Small intestine (tissue), 7 donors: ENCODE measurements at regions not wholly inside any gene's neighbourhood (a gene's known extent, or its start where the extent isn't known, plus 50 kb on each side); places are given as distances from the start of the nearest gene placed in this dataset.

Experiments used
- DNase-seq, 2 donors: peaks; one replicate each; pipeline versions ENCODE4 v3.0.0 to v3.0.0-alpha.2; 2013
- FAIRE-seq: peaks from 2 replicates; lab custom pipeline; 2012; peaks lifted over from hg19 to GRCh38; lab: Jason Lieb, UNC
- H3K27ac ChIP-seq, 3 donors: one replicate each; pipeline ENCODE4 v1.5.1; 2013; ENCODE audit warnings: low read length in 2 of 3, mild to moderate bottlenecking in 2 of 3, control low read depth in 1 of 3, inconsistent platforms in 1 of 3, low read depth in 1 of 3, moderate library complexity in 1 of 3
- H3K27me3 ChIP-seq, 3 donors: one replicate each; pipeline ENCODE4 v1.6.1; 2013; ENCODE audit warnings: low read length in 3 of 3, inconsistent platforms in 1 of 3; ENCODE audit not compliant: control insufficient read depth in 3 of 3, insufficient read depth in 3 of 3
- H3K36me3 ChIP-seq, 3 donors: one replicate each; pipeline ENCODE4 v1.6.1; 2013; ENCODE audit warnings: low read length in 3 of 3, inconsistent platforms in 1 of 3, low read depth in 1 of 3, mild to moderate bottlenecking in 1 of 3, moderate library complexity in 1 of 3; ENCODE audit not compliant: control insufficient read depth in 3 of 3, insufficient read depth in 2 of 3
- H3K4me1 ChIP-seq, 3 donors: one replicate each; pipeline ENCODE4 v1.6.1; 2013; ENCODE audit warnings: low read length in 2 of 3, inconsistent platforms in 1 of 3, low read depth in 1 of 3, mild to moderate bottlenecking in 1 of 3, moderate library complexity in 1 of 3; ENCODE audit not compliant: control insufficient read depth in 3 of 3, insufficient read depth in 2 of 3
- H3K4me3 ChIP-seq, 3 donors: one replicate each; pipeline ENCODE4 v1.5.1; 2013; ENCODE audit warnings: low read length in 3 of 3, control low read depth in 1 of 3, inconsistent platforms in 1 of 3, low read depth in 1 of 3, mild to moderate bottlenecking in 1 of 3, moderate library complexity in 1 of 3
- H3K9me3 ChIP-seq, 2 donors: one replicate each; pipeline ENCODE4 v1.6.1; 2013; ENCODE audit warnings: low read depth in 1 of 2, low read length in 1 of 2; ENCODE audit not compliant: control insufficient read depth in 2 of 2, insufficient read depth in 1 of 2
- WGBS, 3 donors: extraction: QIAGEN DNeasy Blood & Tissue Kit; methylation state at CpG; one replicate each; pipeline ENCODE4 v1.1.7; 2013; 5-methylcytosine and 5-hydroxymethylcytosine counted together
- donor health status: healthy with polysubstance abuse.
- donor health status: control.
- donor health status: control.
- donor health status: Bipolar disorder and iron deficiency.
- donor health status: healthy.

- no peak for FAIRE-seq
Measured at GRCh38 chr14:48005986-48006385, 330.6 kb upstream of the MDGA2 start.

GRCh38 chr14:47993883-47994282 is 318.5 kb upstream of the MDGA2 start:
- H3K27me3 ChIP-seq: no peaks in the 10 kb centered on the region
- H3K36me3 ChIP-seq: no peaks in the 10 kb centered on the region
- no peaks in the 10 kb centered on the region for H3K4me1 ChIP-seq
- no peak overlapping the region for H3K27ac ChIP-seq
- no peak for FAIRE-seq
- DNase-seq: no peak
- no peaks in the 10 kb centered on the region for H3K9me3 ChIP-seq
- no peak overlapping the region for H3K4me3 ChIP-seq

More at GRCh38 chr14:48005986-48006385, 330.6 kb upstream of the MDGA2 start:
- no peak for DNase-seq
- 25 to 42% (median 28%) methylated on average over 1 of the region's 1 CpG for WGBS, 3 donors
- H3K27ac ChIP-seq: no peak overlapping the region
- H3K9me3 ChIP-seq: no peaks in the 10 kb centered on the region
- H3K4me3 ChIP-seq: no peak overlapping the region
- H3K36me3 ChIP-seq: no peaks in the 10 kb centered on the region
- no peaks in the 10 kb centered on the region for H3K4me1 ChIP-seq
- no peaks in the 10 kb centered on the region for H3K27me3 ChIP-seq

GRCh38 chr14:47988175-47988574 is 312.8 kb upstream of the MDGA2 start:
- no peak for FAIRE-seq
- H3K27me3 ChIP-seq: no peaks in the 10 kb centered on the region
- no peaks in the 10 kb centered on the region for H3K36me3 ChIP-seq
- peaks cover 0 to 1% of the 10 kb centered on the region in 2 donors for H3K9me3 ChIP-seq
- WGBS, 3 donors: 71 to 80% (median 79%) methylated on average over 2 of the region's 2 CpGs
- no peak overlapping the region for H3K4me3 ChIP-seq
- H3K27ac ChIP-seq: no peak overlapping the region
- H3K4me1 ChIP-seq: no peaks in the 10 kb centered on the region
- no peak for DNase-seq

- DNase-seq (no peak), FAIRE-seq (no peak)
- no peaks in the 10 kb centered on the region for H3K9me3 ChIP-seq
Measured at GRCh38 chr14:47978871-47979270, 303.5 kb upstream of the MDGA2 start.

GRCh38 chr14:47976139-47976538 is 300.7 kb upstream of the MDGA2 start:
- FAIRE-seq (no peak), DNase-seq (no peak)
- Histone ChIP-seq H3K36me3 (no peaks in the 10 kb centered on the region), H3K4me1 (no peaks in the 10 kb centered on the region), H3K27ac (no peak overlapping the region), H3K9me3 (no peaks in the 10 kb centered on the region), H3K27me3 (no peaks in the 10 kb centered on the region), H3K4me3 (no peak overlapping the region)
- WGBS, 3 donors: 64 to 84% (median 64%) methylated on average over 2 of the region's 2 CpGs

More at GRCh38 chr14:47978871-47979270, 303.5 kb upstream of the MDGA2 start:
- no peaks in the 10 kb centered on the region for H3K27me3 ChIP-seq
- no peaks in the 10 kb centered on the region for H3K4me1 ChIP-seq
- H3K27ac ChIP-seq: no peak overlapping the region
- H3K4me3 ChIP-seq: no peak overlapping the region
- no peaks in the 10 kb centered on the region for H3K36me3 ChIP-seq

GRCh38 chr14:47966076-47966810 is 290.8 kb upstream of the MDGA2 start:
- Histone ChIP-seq H3K4me1 (no peaks in the 10 kb centered on the region), H3K36me3 (no peaks in the 10 kb centered on the region), H3K9me3 (no peaks in the 10 kb centered on the region), H3K27me3 (no peaks in the 10 kb centered on the region), H3K4me3 (no peak overlapping the region), H3K27ac (no peak overlapping the region)
- DNase-seq (no peak), FAIRE-seq (no peak)
- WGBS, 3 donors: 77 to 86% (median 84%) methylated on average over 2 of the region's 2 CpGs

- 76 to 83% (median 78%) methylated on average over 3 of the region's 3 CpGs for WGBS, 3 donors
- FAIRE-seq: no peak
- no peak overlapping the region for H3K27ac ChIP-seq
Measured at GRCh38 chr14:47961634-47962033, 286.2 kb upstream of the MDGA2 start.

GRCh38 chr14:47959740-47960139 is 284.3 kb upstream of the MDGA2 start:
- no peak for DNase-seq
- Histone ChIP-seq H3K9me3 (no peaks in the 10 kb centered on the region), H3K4me1 (no peaks in the 10 kb centered on the region), H3K27ac (no peak overlapping the region), H3K27me3 (no peaks in the 10 kb centered on the region), H3K4me3 (no peak overlapping the region), H3K36me3 (no peaks in the 10 kb centered on the region)
- 22 to 43% (median 33%) methylated on average over 2 of the region's 2 CpGs for WGBS, 3 donors
- no peak for FAIRE-seq

More at GRCh38 chr14:47961634-47962033, 286.2 kb upstream of the MDGA2 start:
- DNase-seq: no peak
- H3K9me3 ChIP-seq: no peaks in the 10 kb centered on the region
- H3K27me3 ChIP-seq: no peaks in the 10 kb centered on the region
- H3K4me3 ChIP-seq: no peak overlapping the region
- no peaks in the 10 kb centered on the region for H3K4me1 ChIP-seq
- H3K36me3 ChIP-seq: no peaks in the 10 kb centered on the region

- Histone ChIP-seq H3K9me3 (peaks cover 0 to 2% of the 10 kb centered on the region in 2 donors), H3K27ac (no peak overlapping the region), H3K4me3 (no peak overlapping the region), H3K27me3 (no peaks in the 10 kb centered on the region), H3K4me1 (no peaks in the 10 kb centered on the region), H3K36me3 (no peaks in the 10 kb centered on the region)
- FAIRE-seq (no peak), DNase-seq (no peak)
- 63 to 81% (median 73%) methylated on average over 6 of the region's 6 CpGs for WGBS, 3 donors
Measured at GRCh38 chr14:47949006-47949405, 273.6 kb upstream of the MDGA2 start.
